ENCODE measurements at regions not wholly inside any gene's neighbourhood (a gene's known extent, or its start where the extent isn't known, plus 50 kb on each side); places are given as distances from the start of the nearest gene placed in this dataset.

GRCh38 chr2:14313341-14313740, 319.2 kb upstream of the LRATD1 start:
- no peak for DNase-seq

GRCh38 chr2:14316594-14316993, 315.9 kb upstream of the LRATD1 start:
- no peak for DNase-seq

- DNase-seq, result no peak
Observed at GRCh38 chr2:14321357-14321756, 311.2 kb upstream of the LRATD1 start.

GRCh38 chr2:14322306-14322705, 310.2 kb upstream of the LRATD1 start:
- no peak for DNase-seq

GRCh38 chr2:14324308-14324707, 308.2 kb upstream of the LRATD1 start:
- no peak for DNase-seq

GRCh38 chr2:14330884-14331283, 301.6 kb upstream of the LRATD1 start:
- DNase-seq, result no peak

GRCh38 chr2:14336759-14337382, 295.6 kb upstream of the LRATD1 start:
- no peak for DNase-seq

- no peak for DNase-seq
Observed at GRCh38 chr2:14340703-14341102, 291.8 kb upstream of the LRATD1 start.

- DNase-seq, result no peak
Observed at GRCh38 chr2:14342313-14342712, 290.2 kb upstream of the LRATD1 start.

- no peak for DNase-seq
Observed at GRCh38 chr2:14344355-14344754, 288.2 kb upstream of the LRATD1 start.

GRCh38 chr2:14348247-14348646, 284.3 kb upstream of the LRATD1 start:
- no peak for DNase-seq

GRCh38 chr2:14350856-14351255, 281.7 kb upstream of the LRATD1 start:
- DNase-seq, result no peak

- no peak for DNase-seq
Observed at GRCh38 chr2:14352067-14352466, 280.4 kb upstream of the LRATD1 start.

- DNase-seq, result no peak
Observed at GRCh38 chr2:14354231-14354630, 278.3 kb upstream of the LRATD1 start.

- no peak for DNase-seq
Observed at GRCh38 chr2:14355102-14355501, 277.4 kb upstream of the LRATD1 start.

- DNase-seq, result no peak
Observed at GRCh38 chr2:14358339-14358738, 274.2 kb upstream of the LRATD1 start.

- DNase-seq, result no peak
Observed at GRCh38 chr2:14358774-14359173, 273.7 kb upstream of the LRATD1 start.

- no peak for DNase-seq
Observed at GRCh38 chr2:14363137-14363536, 269.4 kb upstream of the LRATD1 start.

GRCh38 chr2:14363976-14364375, 268.5 kb upstream of the LRATD1 start:
- DNase-seq, result no peak

- DNase-seq, result no peak
Observed at GRCh38 chr2:14364471-14364870, 268.0 kb upstream of the LRATD1 start.

GRCh38 chr2:14385043-14385442, 247.5 kb upstream of the LRATD1 start:
- no peak for DNase-seq

- DNase-seq, result no peak
Observed at GRCh38 chr2:14387332-14387731, 245.2 kb upstream of the LRATD1 start.

GRCh38 chr2:14388724-14389123, 243.8 kb upstream of the LRATD1 start:
- no peak for DNase-seq

- no peak for DNase-seq
Observed at GRCh38 chr2:14396533-14397083, 235.9 kb upstream of the LRATD1 start.

- no peak for DNase-seq
Observed at GRCh38 chr2:14398641-14399040, 233.9 kb upstream of the LRATD1 start.

Data from stimulated activated CD4-positive, alpha-beta T cell treated with anti-CD3 and anti-CD28 coated beads, Interleukin-15, amount 100 ng/mL, for 24 hours (primary cell).